Hepatocyte (in vitro differentiated cells): ENCODE measurements at regions not wholly inside any gene's neighbourhood (a gene's known extent, or its start where the extent isn't known, plus 50 kb on each side); places are given as distances from the start of the nearest gene placed in this dataset.

Source experiments
- CTCF ChIP-seq: fragments of 200-600 bp; sonication (generic); IDR thresholded peaks from 2 replicates; pipeline ENCODE4 v1.5.1; 2016; ENCODE audit warnings: antibody characterized with exemption, mild to moderate bottlenecking; ENCODE audit not compliant: poor library complexity
- EZH2 ChIP-seq: fragments of 200-600 bp; sonication (generic); IDR thresholded peaks from 2 replicates; pipeline ENCODE4 v1.6.1; 2016; ENCODE audit warnings: antibody characterized with exemption, mild to moderate bottlenecking, borderline replicate concordance
- EZH2phosphoT487 ChIP-seq: fragments of 200-600 bp; sonication (generic); IDR thresholded peaks from one replicate; pipeline ENCODE4 v1.6.1; 2018; ENCODE audit warnings: antibody characterized with exemption, mild to moderate bottlenecking, low read depth, moderate library complexity; ENCODE audit not compliant: unreplicated experiment, severe bottlenecking

DNA sequence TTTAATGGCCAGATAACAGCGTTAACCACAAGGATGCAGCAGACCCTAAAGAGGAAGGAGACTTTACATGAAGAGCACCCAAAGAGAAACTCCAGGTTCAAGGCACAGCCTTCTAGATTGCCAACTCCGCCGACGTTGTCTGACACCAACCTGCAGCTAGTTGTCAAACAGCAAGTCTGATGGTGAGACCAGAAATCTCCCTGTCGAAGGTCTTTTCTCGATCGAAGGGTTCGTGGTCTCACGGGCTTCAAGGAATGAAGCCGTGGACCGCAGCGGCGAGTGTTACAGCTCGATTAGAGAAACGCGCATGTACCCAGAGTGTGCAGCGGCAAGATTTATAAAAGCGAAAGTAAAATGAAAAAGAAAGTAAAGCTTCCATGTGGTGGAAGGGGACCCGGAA, 656.3 kb downstream of the XIRP2 start:
- no peak for TF ChIP-seq EZH2
- TF ChIP-seq CTCF = no peak
- no peak for TF ChIP-seq EZH2phosphoT487
